ENCODE measurements at regions not wholly inside any gene's neighbourhood (a gene's known extent, or its start where the extent isn't known, plus 50 kb on each side); places are given as distances from the start of the nearest gene placed in this dataset.

DNA sequence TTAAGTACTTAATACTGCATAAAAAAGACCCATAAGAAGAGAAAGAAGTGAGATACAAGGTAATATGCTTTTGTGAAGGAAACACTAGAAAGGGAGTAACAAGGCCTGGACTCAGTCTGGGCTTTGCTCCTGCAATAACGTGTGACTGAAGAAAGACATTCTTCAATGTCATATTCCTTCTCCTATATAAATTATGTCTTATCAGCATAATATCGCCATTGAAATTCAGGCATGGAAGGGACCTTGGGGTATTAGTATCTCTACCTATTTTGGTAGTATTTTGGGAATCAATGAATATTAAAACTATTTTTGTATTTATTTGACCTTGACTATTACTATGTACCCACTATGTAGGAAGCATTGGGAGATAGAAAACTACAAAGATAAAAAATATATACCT, 62.2 kb upstream of the GIMD1 start:
- Histone ChIP-seq H3K9me3 (ENCODE audit: control extremely low read depth in 1 of 3, control insufficient read depth in 2 of 3, insufficient read depth in 1 of 3, low read length in 2 of 3) (no peaks in the 10 kb centered on the region), H2AFZ (ENCODE audit: insufficient read depth, low read depth, low read length, poor library complexity, severe bottlenecking) (no peak overlapping the region), H3K4me3 (ENCODE audit: control extremely low read depth in 1 of 5, extremely low read depth in 1 of 5, insufficient read depth in 1 of 5, low read depth in 2 of 5, low read length in 4 of 5) (no peak overlapping the region), H3K9ac (ENCODE audit: low read length) (no peak overlapping the region), H3K27me3 (replicated peaks in 1 of 4; ENCODE audit: control extremely low read depth in 1 of 4, control insufficient read depth in 3 of 4, insufficient read depth in 4 of 4, low read length in 3 of 4) (no peaks in the 10 kb centered on the region), H4K20me1 (ENCODE audit: control insufficient read depth, insufficient read depth, low read length, poor library complexity, severe bottlenecking) (no peaks in the 10 kb centered on the region), H3K4me1 (ENCODE audit: control insufficient read depth in 2 of 2, insufficient read depth in 2 of 2, low read length in 2 of 2) (no peaks in the 10 kb centered on the region), H3K36me3 (replicated peaks in 1 of 2; ENCODE audit: control extremely low read depth in 1 of 2, control insufficient read depth in 1 of 2, extremely low read depth in 1 of 2, insufficient read depth in 2 of 2, low read length in 1 of 2) (no peaks in the 10 kb centered on the region), H3K79me2 (ENCODE audit: control insufficient read depth, insufficient read depth, low read length) (no peaks in the 10 kb centered on the region), H3K27ac (ENCODE audit: low read length in 2 of 2) (no peak overlapping the region), H3K4me2 (replicated peaks; ENCODE audit: low read depth, low read length, poor library complexity, severe bottlenecking) (no peak overlapping the region)
- H3K27me3 Mint-ChIP-seq, result no peaks in the 10 kb centered on the region
- ChIA-PET CTCF (no interaction called here), POLR2A (no interaction called here)
- no CpG with 5 or more reads among the region's 2 CpGs for WGBS (ENCODE audit: insufficient coverage)
- H3K4me1 Mint-ChIP-seq, result no peaks in the 10 kb centered on the region
- H3K27ac Mint-ChIP-seq, result no peak overlapping the region
- intact Hi-C loops (cut with micrococcal nuclease), result no loop called here
- DNase-seq (no peak), ATAC-seq (ENCODE audit: low read depth) (no peak)
- H3K9me3 Mint-ChIP-seq (ENCODE audit: insufficient read depth), result no peaks in the 10 kb centered on the region
- H3K4me3 Mint-ChIP-seq, result no peak overlapping the region
- no peak for TF ChIP-seq EZH2 (IDR thresholded peaks at IDR 0.05; ENCODE audit: borderline replicate concordance, insufficient read depth, low read depth, low read length, poor library complexity, severe bottlenecking)
- TF ChIP-seq, protein P1, sequence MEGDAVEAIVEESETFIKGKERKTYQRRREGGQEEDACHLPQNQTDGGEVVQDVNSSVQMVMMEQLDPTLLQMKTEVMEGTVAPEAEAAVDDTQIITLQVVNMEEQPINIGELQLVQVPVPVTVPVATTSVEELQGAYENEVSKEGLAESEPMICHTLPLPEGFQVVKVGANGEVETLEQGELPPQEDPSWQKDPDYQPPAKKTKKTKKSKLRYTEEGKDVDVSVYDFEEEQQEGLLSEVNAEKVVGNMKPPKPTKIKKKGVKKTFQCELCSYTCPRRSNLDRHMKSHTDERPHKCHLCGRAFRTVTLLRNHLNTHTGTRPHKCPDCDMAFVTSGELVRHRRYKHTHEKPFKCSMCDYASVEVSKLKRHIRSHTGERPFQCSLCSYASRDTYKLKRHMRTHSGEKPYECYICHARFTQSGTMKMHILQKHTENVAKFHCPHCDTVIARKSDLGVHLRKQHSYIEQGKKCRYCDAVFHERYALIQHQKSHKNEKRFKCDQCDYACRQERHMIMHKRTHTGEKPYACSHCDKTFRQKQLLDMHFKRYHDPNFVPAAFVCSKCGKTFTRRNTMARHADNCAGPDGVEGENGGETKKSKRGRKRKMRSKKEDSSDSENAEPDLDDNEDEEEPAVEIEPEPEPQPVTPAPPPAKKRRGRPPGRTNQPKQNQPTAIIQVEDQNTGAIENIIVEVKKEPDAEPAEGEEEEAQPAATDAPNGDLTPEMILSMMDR (IDR thresholded peaks at IDR 0.05), result no peak

DNA sequence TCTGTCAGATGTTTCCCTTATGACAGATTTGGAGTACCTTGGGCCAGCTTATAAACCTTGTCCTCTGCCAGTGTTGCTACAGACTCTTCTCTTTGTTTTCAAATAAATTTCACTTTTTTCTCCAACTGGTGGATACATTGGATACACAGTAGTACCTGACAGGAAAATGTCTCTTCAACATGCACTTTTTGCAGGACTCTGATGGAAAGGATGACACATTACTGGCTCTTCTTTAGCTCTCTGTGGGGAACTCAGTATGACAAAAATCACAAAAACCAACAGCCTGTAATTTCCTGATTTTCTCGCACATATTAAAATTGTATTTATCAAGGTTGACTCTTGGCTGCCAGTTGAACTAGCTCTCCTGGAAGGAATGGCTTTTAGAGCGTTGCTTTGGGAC, 61.3 kb upstream of the GIMD1 start:
- Mint-ChIP-seq H3K27me3 (no peaks in the 10 kb centered on the region), H3K4me3 (no peak overlapping the region), H3K27ac (no peak overlapping the region), H3K4me1 (no peaks in the 10 kb centered on the region), H3K9me3 (ENCODE audit: insufficient read depth) (no peaks in the 10 kb centered on the region)
- WGBS (ENCODE audit: insufficient coverage), result 56% methylated on average over 1 of the region's 2 CpGs
- no peak overlapping the region for H3K4me2 ChIP-seq (replicated peaks; ENCODE audit: low read depth, low read length, poor library complexity, severe bottlenecking)
- ATAC-seq (ENCODE audit: low read depth) (no peak), DNase-seq (no peak)
- H3K27ac ChIP-seq (ENCODE audit: low read length in 2 of 2), result no peak overlapping the region
- TF ChIP-seq, protein P1 (IDR thresholded peaks at IDR 0.05), result no peak
- no peak for TF ChIP-seq EZH2 (IDR thresholded peaks at IDR 0.05; ENCODE audit: borderline replicate concordance, insufficient read depth, low read depth, low read length, poor library complexity, severe bottlenecking)
- no peaks in the 10 kb centered on the region for H3K9me3 ChIP-seq (ENCODE audit: control extremely low read depth in 1 of 3, control insufficient read depth in 2 of 3, insufficient read depth in 1 of 3, low read length in 2 of 3)
- no peak overlapping the region for H3K4me3 ChIP-seq (ENCODE audit: control extremely low read depth in 1 of 5, extremely low read depth in 1 of 5, insufficient read depth in 1 of 5, low read depth in 2 of 5, low read length in 4 of 5)
- H4K20me1 ChIP-seq (ENCODE audit: control insufficient read depth, insufficient read depth, low read length, poor library complexity, severe bottlenecking), result no peaks in the 10 kb centered on the region
- H3K27me3 ChIP-seq (replicated peaks in 1 of 4; ENCODE audit: control extremely low read depth in 1 of 4, control insufficient read depth in 3 of 4, insufficient read depth in 4 of 4, low read length in 3 of 4), result no peaks in the 10 kb centered on the region
- intact Hi-C loops (cut with micrococcal nuclease), result no loop called here
- ChIA-PET CTCF (no interaction called here), POLR2A (no interaction called here)
- no peak overlapping the region for H3K9ac ChIP-seq (ENCODE audit: low read length)
- no peaks in the 10 kb centered on the region for H3K79me2 ChIP-seq (ENCODE audit: control insufficient read depth, insufficient read depth, low read length)
- no peaks in the 10 kb centered on the region for H3K36me3 ChIP-seq (replicated peaks in 1 of 2; ENCODE audit: control extremely low read depth in 1 of 2, control insufficient read depth in 1 of 2, extremely low read depth in 1 of 2, insufficient read depth in 2 of 2, low read length in 1 of 2)
- no peak overlapping the region for H2AFZ ChIP-seq (ENCODE audit: insufficient read depth, low read depth, low read length, poor library complexity, severe bottlenecking)
- no peaks in the 10 kb centered on the region for H3K4me1 ChIP-seq (ENCODE audit: control insufficient read depth in 2 of 2, insufficient read depth in 2 of 2, low read length in 2 of 2)

Data from B cell (primary cell).